22Rv1 (cell line): ENCODE measurements at regions not wholly inside any gene's neighbourhood (a gene's known extent, or its start where the extent isn't known, plus 50 kb on each side); places are given as distances from the start of the nearest gene placed in this dataset.

Source experiments
- CTCF ChIP-seq: fragments of 450-650 bp; IDR thresholded peaks from 2 replicates; pipeline ENCODE4 v1.5.1; 2017; ENCODE audit warnings: mild to moderate bottlenecking
- ZFX ChIP-seq: fragments of 450-650 bp; IDR thresholded peaks from 2 replicates; pipeline ENCODE4 v1.6.1; 2017; ENCODE audit warnings: antibody characterized with exemption, borderline replicate concordance

GRCh38 chr4:147246096-147246495 is 234.8 kb upstream of the EDNRA start:
- TF ChIP-seq CTCF (no peak), ZFX (no peak)
